ENCODE measurements at regions not wholly inside any gene's neighbourhood (a gene's known extent, or its start where the extent isn't known, plus 50 kb on each side); places are given as distances from the start of the nearest gene placed in this dataset.

GRCh38 chr1:118788463-118788862, 199.7 kb downstream of the TBX15 start:
- Histone ChIP-seq H3K27me3 (ENCODE audit: insufficient read depth) (no peaks in the 10 kb centered on the region), H4K20me1 (replicated peaks; ENCODE audit: insufficient read depth) (no peaks in the 10 kb centered on the region), H3K36me3 (ENCODE audit: insufficient read depth) (no peaks in the 10 kb centered on the region; the same call in 1 of the 2 replicates), H2AFZ (no peak overlapping the region), H3K79me2 (replicated peaks; ENCODE audit: insufficient read depth) (no peaks in the 10 kb centered on the region), H3K4me2 (no peak overlapping the region), H3K27ac (ENCODE audit: low read depth) (no peak overlapping the region), H3K4me3 (no peak overlapping the region), H3K4me1 (ENCODE audit: insufficient read depth) (no peaks in the 10 kb centered on the region), H3F3A (replicated peaks; ENCODE audit: low read depth) (no peaks in the 10 kb centered on the region), H3K9me2 (ENCODE audit: insufficient read depth) (peaks cover 13% of the 10 kb centered on the region)
- Mint-ChIP-seq H3K4me3 (no peak overlapping the region), H3K27me3 (ENCODE audit: insufficient read depth, low read depth, poor library complexity) (peaks cover 3% of the 10 kb centered on the region), H3K36me3 (ENCODE audit: low read depth) (peaks cover 9% of the 10 kb centered on the region; the same call in 2 of the 3 replicates), H3K9me3 (peaks cover 25% of the 10 kb centered on the region), H3K27ac (no peak overlapping the region), H3K4me1 (peaks cover 5% of the 10 kb centered on the region; the same call in 2 of the 3 replicates)
- no peak for DNase-seq (ENCODE audit: low spot score)
- TF ChIP-seq EZH2phosphoT487 (IDR thresholded peaks at IDR 0.05; ENCODE audit: unreplicated experiment) (no peak), STAT1 (IDR thresholded peaks at IDR 0.05; ENCODE audit: unreplicated experiment) (no peak), CTCF (conservative IDR thresholded peaks at IDR 0.05; ENCODE audit: low read depth in 2 of 2) (no peak), POLR2AphosphoS5 (IDR thresholded peaks at IDR 0.05; ENCODE audit: low read depth) (no peak), CREB1 (CRISPR knock-in tag; IDR thresholded peaks at IDR 0.05; ENCODE audit: low read depth) (no peak), ZNF462 (CRISPR knock-in tag; IDR thresholded peaks at IDR 0.05) (no peak), ZNF331 (CRISPR knock-in tag; IDR thresholded peaks at IDR 0.05; ENCODE audit: low read depth) (no peak), JUNB (IDR thresholded peaks at IDR 0.05; ENCODE audit: unreplicated experiment) (no peak), ZNF114 (CRISPR knock-in tag; IDR thresholded peaks at IDR 0.05) (no peak), NANOG (IDR thresholded peaks at IDR 0.05; ENCODE audit: borderline replicate concordance) (no peak), REST (IDR thresholded peaks at IDR 0.05; ENCODE audit: unreplicated experiment) (no peak), EZH2 (IDR thresholded peaks at IDR 0.05; ENCODE audit: low read depth, unreplicated experiment) (no peak), ETS1 (IDR thresholded peaks at IDR 0.05) (no peak)
- ATAC-seq = no peak
